ENCODE measurements at regions not wholly inside any gene's neighbourhood (a gene's known extent, or its start where the extent isn't known, plus 50 kb on each side); places are given as distances from the start of the nearest gene placed in this dataset.

GRCh38 chr3:56971816-56972215 lies 88.6 kb upstream of the SPATA12 start:
- H3K27ac Mint-ChIP-seq: no peak overlapping the region
- no peaks in the 10 kb centered on the region for H3K9me3 ChIP-seq (ENCODE audit: control insufficient read depth, insufficient read depth, low read length)
- H3K27me3 Mint-ChIP-seq (ENCODE audit: low read depth in 2 of 2): no peaks in the 10 kb centered on the region
- WGBS (ENCODE audit: insufficient coverage): 93% methylated on average over 4 of the region's 4 CpGs
- H3K9me3 Mint-ChIP-seq: no peaks in the 10 kb centered on the region
- H3K4me3 Mint-ChIP-seq: no peak overlapping the region
- ATAC-seq (no peak), DNase-seq (no peak)
- H3K27ac ChIP-seq (ENCODE audit: low read length): no peak overlapping the region
- intact Hi-C loops (cut with micrococcal nuclease): no loop called here
- TF ChIP-seq CTCF (IDR thresholded peaks at IDR 0.05): no peak
- H3K4me1 ChIP-seq (ENCODE audit: control insufficient read depth, insufficient read depth, low read length): no peaks in the 10 kb centered on the region
- no peaks in the 10 kb centered on the region for H3K4me1 Mint-ChIP-seq
- H3K36me3 Mint-ChIP-seq: no peaks in the 10 kb centered on the region
- H3K36me3 ChIP-seq (ENCODE audit: control insufficient read depth, insufficient read depth, low read length): no peaks in the 10 kb centered on the region
- no peaks in the 10 kb centered on the region for H3K27me3 ChIP-seq (ENCODE audit: control insufficient read depth, insufficient read depth, low read length)
- H3K4me3 ChIP-seq (ENCODE audit: low read length): no peak overlapping the region

GRCh38 chr3:56971261-56971660 lies 89.2 kb upstream of the SPATA12 start:
- 95% methylated on average over 11 of the region's 12 CpGs for WGBS (ENCODE audit: insufficient coverage)
- Histone ChIP-seq H3K4me3 (ENCODE audit: low read length) (no peak overlapping the region), H3K27me3 (ENCODE audit: control insufficient read depth, insufficient read depth, low read length) (no peaks in the 10 kb centered on the region), H3K36me3 (ENCODE audit: control insufficient read depth, insufficient read depth, low read length) (no peaks in the 10 kb centered on the region), H3K27ac (ENCODE audit: low read length) (no peak overlapping the region), H3K9me3 (ENCODE audit: control insufficient read depth, insufficient read depth, low read length) (no peaks in the 10 kb centered on the region), H3K4me1 (ENCODE audit: control insufficient read depth, insufficient read depth, low read length) (no peaks in the 10 kb centered on the region)
- H3K4me1 Mint-ChIP-seq: no peaks in the 10 kb centered on the region
- H3K4me3 Mint-ChIP-seq: no peak overlapping the region
- no peaks in the 10 kb centered on the region for H3K36me3 Mint-ChIP-seq
- no peak for DNase-seq
- intact Hi-C loops (cut with micrococcal nuclease): no loop called here
- no peak for ATAC-seq
- no peak for TF ChIP-seq CTCF (IDR thresholded peaks at IDR 0.05)
- H3K27ac Mint-ChIP-seq: no peak overlapping the region
- H3K9me3 Mint-ChIP-seq: no peaks in the 10 kb centered on the region
- H3K27me3 Mint-ChIP-seq (ENCODE audit: low read depth in 2 of 2): no peaks in the 10 kb centered on the region

GRCh38 chr3:56970461-56970879 lies 90.0 kb upstream of the SPATA12 start:
- Mint-ChIP-seq H3K4me3 (no peak overlapping the region), H3K36me3 (no peaks in the 10 kb centered on the region), H3K27ac (no peak overlapping the region), H3K4me1 (no peaks in the 10 kb centered on the region), H3K9me3 (no peaks in the 10 kb centered on the region), H3K27me3 (ENCODE audit: low read depth in 2 of 2) (no peaks in the 10 kb centered on the region)
- no peak overlapping the region for H3K27ac ChIP-seq (ENCODE audit: low read length)
- no peaks in the 10 kb centered on the region for H3K27me3 ChIP-seq (ENCODE audit: control insufficient read depth, insufficient read depth, low read length)
- ATAC-seq: no peak
- intact Hi-C loops (cut with micrococcal nuclease): no loop called here
- H3K4me1 ChIP-seq (ENCODE audit: control insufficient read depth, insufficient read depth, low read length): no peaks in the 10 kb centered on the region
- WGBS (ENCODE audit: insufficient coverage): 46% methylated on average over 7 of the region's 7 CpGs
- no peaks in the 10 kb centered on the region for H3K9me3 ChIP-seq (ENCODE audit: control insufficient read depth, insufficient read depth, low read length)
- DNase-seq: no peak
- no peak overlapping the region for H3K4me3 ChIP-seq (ENCODE audit: low read length)
- H3K36me3 ChIP-seq (ENCODE audit: control insufficient read depth, insufficient read depth, low read length): no peaks in the 10 kb centered on the region
- no peak for TF ChIP-seq CTCF (IDR thresholded peaks at IDR 0.05)

- H3K9me3 Mint-ChIP-seq: peaks cover 0 to 3% of the 10 kb centered on the region in 2 donors
- Histone ChIP-seq H3K36me3 (ENCODE audit: control insufficient read depth, insufficient read depth, low read length) (no peaks in the 10 kb centered on the region), H3K4me1 (ENCODE audit: control insufficient read depth, insufficient read depth, low read length) (no peaks in the 10 kb centered on the region), H3K27me3 (ENCODE audit: control insufficient read depth, insufficient read depth, low read length) (no peaks in the 10 kb centered on the region), H3K27ac (ENCODE audit: low read length) (no peak overlapping the region), H3K4me3 (ENCODE audit: low read length) (no peak overlapping the region), H3K9me3 (ENCODE audit: control insufficient read depth, insufficient read depth, low read length) (no peaks in the 10 kb centered on the region)
- no peak for TF ChIP-seq CTCF (IDR thresholded peaks at IDR 0.05)
- no peaks in the 10 kb centered on the region for H3K36me3 Mint-ChIP-seq
- no CpG with 5 or more reads among the region's 1 CpG for WGBS (ENCODE audit: insufficient coverage)
- no peak overlapping the region for H3K4me3 Mint-ChIP-seq
- no peak overlapping the region for H3K27ac Mint-ChIP-seq
- intact Hi-C loops (cut with micrococcal nuclease): loop anchor here (10.0 kb wide), 1 partner anchor 55 kb away; no protein-coding TSS in a partner anchor
- DNase-seq (no peak), ATAC-seq (no peak)
- no peaks in the 10 kb centered on the region for H3K27me3 Mint-ChIP-seq (ENCODE audit: low read depth in 2 of 2)
- no peaks in the 10 kb centered on the region for H3K4me1 Mint-ChIP-seq
Observed at GRCh38 chr3:56969851-56970250, 90.6 kb upstream of the SPATA12 start.

All from natural killer cell (primary cell).